Stimulated activated CD8-positive, alpha-beta memory T cell treated with anti-CD3 and anti-CD28 coated beads, Interleukin-2, amount 100 ng/mL, for 1 hour (primary cell): ENCODE measurements at regions not wholly inside any gene's neighbourhood (a gene's known extent, or its start where the extent isn't known, plus 50 kb on each side); places are given as distances from the start of the nearest gene placed in this dataset.
A peak's percentile ranks its signal among the peaks of the same experiment; 100 is the strongest.

Source experiments
- DNase-seq, 2 donors: peaks; one replicate each; pipeline ENCODE4 v3.0.0-alpha.2; 2020; ENCODE audit warnings: low read depth in 2 of 2

- no peak for DNase-seq
These were observed 124.2 kb downstream of the TMEM161B start for GRCh38 chr5:88144219-88145001.

DNA sequence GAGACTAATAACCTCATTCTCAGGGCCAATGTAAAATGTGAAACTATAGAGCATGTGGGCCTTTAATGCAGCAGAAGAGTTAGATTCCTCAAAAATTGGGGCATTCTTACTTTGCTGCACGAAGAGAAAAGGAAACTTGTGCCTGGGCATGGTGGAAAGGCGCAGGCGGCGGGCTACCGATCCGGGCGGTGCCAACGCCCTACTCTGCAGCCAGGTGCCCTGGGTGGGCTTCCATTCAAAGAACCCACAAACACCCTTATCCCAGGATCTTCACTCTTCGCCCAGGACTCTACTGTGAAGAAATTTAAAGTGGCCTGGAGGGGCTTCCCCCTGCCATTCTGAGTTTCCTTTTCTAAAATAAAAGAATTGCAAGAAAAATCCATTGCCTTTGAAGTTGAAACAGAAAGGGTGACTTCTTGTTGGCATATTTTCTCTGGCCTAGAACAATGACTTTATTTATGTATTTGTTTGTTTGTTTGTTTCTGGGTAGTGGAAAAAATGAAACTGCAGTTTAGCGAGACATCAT is 124.9 kb downstream of the TMEM161B start:
- no peak for DNase-seq

DNA sequence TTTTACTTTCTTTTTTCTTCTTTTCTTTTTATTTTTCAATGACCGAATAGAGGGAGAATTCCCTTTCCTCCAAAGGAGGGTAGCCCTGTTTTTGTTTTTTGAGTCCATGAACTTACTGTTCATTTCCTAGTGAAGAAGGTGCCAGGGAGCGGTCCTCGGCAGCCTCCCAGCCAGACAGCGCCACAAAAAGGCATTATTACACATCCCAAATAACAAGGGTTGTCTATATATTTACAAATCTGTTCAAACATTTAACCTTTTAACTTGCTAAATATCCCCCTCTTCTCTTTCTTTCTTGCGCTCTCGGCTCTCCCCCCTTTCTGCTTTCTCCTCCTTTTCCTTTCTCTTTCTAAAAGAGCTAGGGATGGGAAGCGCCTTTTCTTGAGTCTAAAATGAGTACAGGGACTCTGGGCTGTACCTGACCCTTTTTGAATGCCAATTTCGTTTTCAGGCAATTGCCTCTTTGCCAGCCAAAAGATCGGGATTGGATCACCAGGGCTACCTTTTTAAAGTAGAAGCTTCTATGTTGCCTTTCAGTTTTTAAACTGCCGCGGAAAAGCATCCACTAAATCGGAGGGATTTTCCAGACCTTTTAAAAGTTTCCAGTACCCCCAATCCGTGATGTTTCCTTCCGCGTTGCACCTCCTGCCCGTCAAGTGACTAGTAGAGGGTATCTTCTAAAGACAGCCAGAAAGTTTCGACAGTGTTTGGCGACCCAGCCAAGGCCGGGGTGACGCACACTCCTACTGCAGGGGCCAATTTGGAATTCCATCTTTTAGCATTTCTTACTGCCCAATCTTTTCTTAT is 125.6 kb downstream of the TMEM161B start:
- DNase-seq: no peak

- DNase-seq: no peak
These were observed 126.1 kb downstream of the TMEM161B start for GRCh38 chr5:88142636-88142885.

DNA sequence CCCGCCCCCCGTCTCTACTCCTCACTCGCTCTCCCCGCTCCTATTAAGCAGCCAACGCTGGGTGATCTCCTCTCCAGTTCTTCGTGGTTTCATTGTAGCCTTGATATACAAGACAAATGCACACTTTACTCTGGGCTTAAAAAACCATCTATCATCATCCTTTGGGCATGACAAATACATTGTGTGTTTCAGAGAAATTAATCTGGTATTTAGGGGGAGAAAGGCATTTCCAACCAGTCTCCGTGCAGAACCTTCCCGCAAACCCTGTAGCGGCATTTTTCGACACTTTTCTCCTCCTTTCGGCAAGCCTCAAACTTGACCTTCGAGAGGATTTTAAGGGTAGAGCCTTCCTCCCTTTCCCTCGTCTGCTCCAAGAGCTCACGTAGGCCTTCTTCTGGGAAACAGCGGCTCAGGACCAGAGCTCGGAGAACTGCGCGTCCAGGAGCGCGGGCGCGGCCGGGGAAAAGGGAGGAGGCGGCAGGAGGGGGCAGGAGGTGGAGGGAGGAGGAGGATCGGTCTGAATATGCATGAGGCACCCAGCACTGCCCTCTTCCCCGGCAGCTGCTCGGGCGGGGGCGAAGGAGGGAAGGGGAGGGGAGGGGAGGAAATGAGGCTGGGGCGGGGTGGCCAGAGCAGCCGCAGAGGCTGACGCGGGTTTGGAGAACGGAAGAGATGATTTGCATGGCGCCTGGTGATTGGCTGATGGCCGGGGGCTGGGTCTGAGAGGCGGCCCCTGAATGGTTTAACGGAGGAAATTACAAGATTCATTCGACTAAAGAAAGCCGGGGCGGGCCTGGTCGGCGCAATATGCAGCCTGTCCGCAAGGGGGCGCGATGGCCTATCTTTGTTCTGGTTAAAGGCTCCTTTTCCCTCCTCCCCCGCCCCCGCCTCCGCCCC is 127.5 kb downstream of the TMEM161B start:
- DNase-seq: peak; percentile 59 to 73

GRCh38 chr5:88140396-88140855 is 128.2 kb downstream of the TMEM161B start:
- no peak for DNase-seq

DNA sequence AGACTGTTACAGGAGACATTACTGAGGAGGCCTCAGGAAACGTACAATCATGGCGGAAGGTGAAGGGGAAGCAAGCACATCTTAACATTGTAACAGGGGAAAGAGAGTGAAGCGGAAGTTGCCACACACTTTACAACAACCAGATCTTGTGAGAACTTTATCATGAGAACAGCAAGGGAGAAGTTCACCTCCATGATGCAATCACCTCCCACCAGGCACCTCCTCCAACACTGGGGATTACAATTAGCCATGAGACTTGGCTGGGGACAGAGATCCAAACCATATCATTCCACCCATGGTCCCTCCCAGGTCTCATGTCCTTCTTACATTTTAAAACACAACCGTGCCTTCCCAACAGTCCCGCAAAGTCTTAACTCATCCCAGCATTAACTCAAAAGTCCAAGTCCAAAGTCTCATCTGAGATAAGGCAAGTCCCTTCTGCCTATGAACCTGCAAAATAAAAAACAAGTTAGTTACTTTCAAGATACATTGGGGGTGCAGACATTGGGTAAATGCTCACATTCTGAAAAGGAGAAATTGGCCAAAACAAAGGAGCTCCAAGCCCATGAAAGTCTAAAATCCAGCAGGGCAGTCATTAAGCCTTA is 138.3 kb downstream of the TMEM161B start:
- DNase-seq: no peak

- no peak for DNase-seq
These were observed 139.8 kb downstream of the TMEM161B start for GRCh38 chr5:88128813-88129212.

DNA sequence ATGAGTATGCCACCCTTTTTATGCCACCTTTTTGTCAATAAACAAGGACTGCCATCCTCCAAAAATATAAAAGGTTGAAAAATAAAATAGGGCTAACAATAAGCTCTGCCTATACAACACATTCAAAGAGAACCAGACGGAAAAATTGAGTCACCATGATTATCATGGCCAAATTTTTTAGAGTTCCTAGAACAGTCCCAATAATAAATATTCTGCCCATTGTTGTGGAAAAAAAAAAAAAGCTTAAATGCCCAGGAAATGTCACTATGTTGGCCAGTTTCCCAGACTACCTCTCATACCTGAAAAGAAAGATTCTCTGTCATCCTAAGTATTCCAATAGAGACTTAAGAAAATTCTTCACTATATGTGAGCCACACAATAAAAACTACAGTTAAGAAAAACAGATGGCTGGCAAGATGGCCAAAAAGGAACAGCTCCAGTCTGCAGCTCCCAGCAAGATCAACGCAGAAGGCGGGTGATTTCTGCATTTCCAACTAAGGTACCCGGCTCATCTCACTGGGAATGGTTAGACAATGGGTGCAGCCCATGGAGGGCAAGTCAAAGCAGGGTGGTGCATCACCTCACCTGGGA is 149.0 kb downstream of the TMEM161B start:
- DNase-seq: no peak

GRCh38 chr5:88118179-88118578 is 150.5 kb downstream of the TMEM161B start:
- no peak for DNase-seq

DNA sequence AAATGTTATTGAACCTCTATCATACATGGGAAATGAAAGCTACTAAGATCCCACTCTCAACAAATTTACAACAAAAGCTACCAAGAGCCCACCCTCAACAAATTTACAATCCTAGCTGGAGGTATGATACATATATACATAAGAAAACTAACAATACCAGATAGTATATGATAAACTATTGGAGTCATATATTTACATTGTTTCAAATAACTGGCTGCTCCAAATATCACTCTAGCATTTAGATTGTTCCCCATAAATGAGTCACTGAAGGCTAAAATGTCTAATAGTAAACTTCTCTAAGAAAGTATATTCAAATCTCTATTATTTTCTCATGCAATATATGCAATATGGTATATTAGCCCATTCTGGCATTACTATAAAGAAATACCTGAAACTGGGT is 151.1 kb downstream of the TMEM161B start:
- DNase-seq: no peak

DNA sequence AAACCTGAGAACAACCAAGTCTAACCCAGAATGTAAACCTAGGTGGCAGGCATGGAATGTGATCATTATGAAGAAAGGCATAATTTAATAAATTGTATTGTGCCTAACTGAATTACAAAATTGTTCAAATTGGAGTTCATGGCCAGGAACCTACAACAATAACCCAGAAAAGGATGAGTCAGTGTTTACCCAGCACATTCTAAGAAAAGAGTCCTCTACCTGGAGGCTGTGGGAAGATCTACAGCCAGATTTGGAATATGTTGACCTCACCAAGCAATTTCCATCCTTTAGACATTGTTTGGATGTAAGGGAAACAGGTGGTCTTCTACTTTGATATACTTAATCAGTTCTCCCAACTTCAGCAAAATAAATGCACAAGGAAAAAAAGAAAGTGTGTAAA is 152.2 kb downstream of the TMEM161B start:
- DNase-seq: no peak

DNA sequence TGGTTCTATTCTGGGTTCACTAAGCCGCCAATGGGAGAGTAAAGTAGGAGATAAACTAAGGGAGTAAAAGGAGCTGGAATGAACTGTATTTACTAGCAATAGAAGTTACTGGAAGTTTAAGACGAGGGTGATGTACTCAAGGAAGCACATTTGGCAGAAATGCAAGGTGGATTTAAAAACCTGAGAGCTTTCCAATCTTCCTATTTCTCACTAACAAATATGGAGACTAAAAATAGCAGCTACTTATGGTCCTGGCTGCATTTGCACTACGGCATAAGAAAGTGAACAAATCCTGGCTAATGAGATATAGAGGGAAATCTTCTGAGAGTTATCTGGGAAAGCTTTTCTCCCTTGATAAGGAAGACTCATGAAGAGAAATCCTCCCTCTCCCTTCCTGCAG is 153.4 kb downstream of the TMEM161B start:
- DNase-seq: no peak

DNA sequence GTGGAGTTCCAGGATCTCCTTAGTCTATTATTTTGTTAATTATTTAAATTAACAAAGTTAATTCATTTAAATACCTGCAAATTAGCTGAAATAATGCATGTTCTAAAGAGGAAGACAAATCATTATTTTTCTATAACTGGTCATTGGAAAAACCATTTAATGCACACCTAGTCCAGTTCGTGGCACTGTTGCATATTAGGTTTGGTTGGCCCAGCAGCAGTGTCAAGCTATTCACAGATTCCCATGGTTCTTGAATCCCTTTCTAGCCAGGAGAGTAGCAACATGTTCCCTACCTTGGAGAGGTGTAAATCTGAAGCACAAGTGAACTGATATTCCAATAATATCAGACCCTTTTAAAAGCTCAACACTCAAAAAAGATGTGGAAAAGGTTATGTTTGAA is 155.2 kb downstream of the TMEM161B start:
- DNase-seq: no peak

- no peak for DNase-seq
These were observed 158.8 kb downstream of the TMEM161B start for GRCh38 chr5:88109818-88110217.

GRCh38 chr5:88108490-88109279 is 160.0 kb downstream of the TMEM161B start:
- DNase-seq: no peak

DNA sequence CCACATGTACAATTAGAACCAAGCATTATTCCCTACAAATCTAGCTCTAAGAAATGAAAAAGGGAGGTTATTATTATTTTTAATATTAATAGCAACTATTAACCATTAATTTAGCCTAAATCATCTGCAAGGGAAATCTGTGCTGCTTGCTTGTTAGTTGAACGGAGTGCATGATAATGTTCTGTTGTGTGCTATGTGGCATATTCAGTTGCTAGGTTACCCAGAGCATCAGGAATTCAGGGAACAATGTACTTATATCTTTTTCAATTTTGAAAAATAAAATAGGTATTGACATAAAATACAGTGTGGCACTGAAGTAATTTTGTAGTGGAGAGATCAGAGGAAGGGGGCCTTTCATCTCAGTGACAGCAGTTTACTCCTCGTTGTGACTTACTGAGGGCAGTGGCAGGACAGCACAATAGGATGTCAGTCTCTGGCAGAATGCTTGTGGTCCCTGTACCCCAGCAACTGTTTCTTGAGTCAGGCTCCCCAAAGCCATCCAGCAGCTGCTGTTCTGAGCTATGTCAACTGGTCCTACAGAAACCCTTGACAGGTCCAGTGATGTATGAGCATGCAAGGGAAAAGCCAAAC is 173.6 kb downstream of the TMEM161B start:
- DNase-seq: no peak

DNA sequence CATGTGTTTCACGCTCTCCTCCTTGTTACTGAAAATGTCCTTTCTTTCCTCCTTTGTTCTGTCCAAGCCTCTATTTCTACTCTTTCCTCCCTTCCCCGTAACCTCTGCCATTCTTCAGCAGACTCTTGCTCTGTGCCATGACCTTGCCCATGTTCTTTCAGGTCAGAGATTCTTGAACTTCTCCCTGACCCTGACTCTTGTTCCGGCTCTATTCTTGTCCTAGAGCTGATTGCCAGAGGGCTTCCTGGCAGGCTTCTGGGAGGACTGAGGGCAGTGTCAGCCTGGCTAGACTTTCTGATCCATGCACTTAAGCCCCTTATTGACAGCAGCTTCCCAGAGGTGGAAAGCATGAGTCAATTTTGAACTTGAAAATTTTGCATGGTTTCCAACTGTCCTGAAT is 174.2 kb downstream of the TMEM161B start:
- DNase-seq: no peak

DNA sequence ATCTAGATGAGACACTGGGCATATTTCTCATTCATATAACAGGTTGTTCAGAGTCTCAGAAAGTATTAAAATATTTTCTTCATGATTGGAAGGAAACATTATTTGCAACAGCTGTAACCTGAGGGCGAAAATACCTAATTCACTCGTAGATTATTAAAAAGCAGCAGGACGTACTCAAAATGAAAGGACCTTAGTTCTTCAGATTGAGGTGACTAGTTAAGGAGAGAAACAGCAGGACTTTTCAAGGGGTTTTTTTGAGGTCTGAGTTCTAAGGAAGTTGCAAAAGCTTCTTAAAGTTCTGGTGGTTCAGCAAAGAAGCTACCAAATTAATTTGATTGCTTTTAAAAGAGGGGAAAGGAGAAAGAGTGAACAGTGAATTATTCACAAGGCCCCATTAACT is 174.9 kb downstream of the TMEM161B start:
- DNase-seq: no peak

DNA sequence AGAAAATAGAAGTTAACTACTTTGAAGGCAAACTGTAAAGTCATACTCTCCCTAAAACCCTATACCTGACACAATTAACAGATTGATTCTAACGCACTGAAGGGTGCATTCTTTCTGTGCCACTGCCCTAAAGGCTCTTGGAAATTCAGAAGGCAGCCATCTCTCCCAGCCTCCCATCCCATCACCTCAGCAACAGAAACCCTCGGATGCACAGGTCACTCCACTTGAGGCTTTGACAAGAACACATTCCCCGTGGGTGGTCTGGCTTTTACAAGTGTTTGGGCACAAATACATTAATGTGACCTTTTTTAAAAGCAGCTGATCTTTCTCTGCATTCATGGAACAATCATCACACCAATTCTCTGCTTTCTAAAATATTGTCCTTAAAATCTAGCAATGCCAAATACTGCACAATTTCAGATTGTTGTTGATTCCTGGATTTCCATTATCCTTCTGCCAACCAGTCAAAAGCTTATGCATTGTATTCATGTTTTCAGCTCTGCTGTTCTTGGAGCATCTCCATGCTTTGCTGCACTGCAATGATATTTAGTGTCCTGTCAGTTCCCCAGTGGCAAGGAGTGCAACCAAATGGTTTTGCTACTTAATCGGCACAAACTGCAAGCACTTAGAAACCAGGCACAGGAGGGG is 175.6 kb downstream of the TMEM161B start:
- DNase-seq: no peak
